Progenitor cell of endocrine pancreas (in vitro differentiated cells): ENCODE measurements at regions not wholly inside any gene's neighbourhood (a gene's known extent, or its start where the extent isn't known, plus 50 kb on each side); places are given as distances from the start of the nearest gene placed in this dataset.

Experiments used
- DNase-seq: peaks from one replicate; pipeline ENCODE4 v3.0.0; 2021; ENCODE audit warnings: low spot score; ENCODE audit not compliant: unreplicated experiment
- H3K27ac Mint-ChIP-seq: 2 replicates; pipeline ENCODE4 v1.8.0; 2021; ENCODE audit warnings: mild to moderate bottlenecking, moderate library complexity, mixed read lengths
- H3K27me3 Mint-ChIP-seq: 2 replicates; pipeline ENCODE4 v1.8.0; 2021; ENCODE audit warnings: mixed read lengths
- H3K36me3 Mint-ChIP-seq: 2 replicates; pipeline ENCODE4 v1.8.0; 2022; ENCODE audit warnings: mixed read lengths; ENCODE audit not compliant: insufficient read depth
- H3K4me1 Mint-ChIP-seq: 2 replicates; pipeline ENCODE4 v1.8.0; 2021; ENCODE audit warnings: low read depth, mixed read lengths
- H3K4me3 Mint-ChIP-seq: 2 replicates; pipeline ENCODE4 v1.8.0; 2021; ENCODE audit warnings: low read depth, mild to moderate bottlenecking, moderate library complexity, mixed read lengths
- H3K9me3 Mint-ChIP-seq: 2 replicates; pipeline ENCODE4 v1.8.0; 2021; ENCODE audit warnings: low read depth, mixed read lengths
- CTCF ChIP-seq: fragments of 200-600 bp; sonication (generic); IDR thresholded peaks from one replicate; pipeline ENCODE4 v1.5.0; 2021; ENCODE audit warnings: antibody characterized with exemption, mild to moderate bottlenecking; ENCODE audit not compliant: unreplicated experiment

DNA sequence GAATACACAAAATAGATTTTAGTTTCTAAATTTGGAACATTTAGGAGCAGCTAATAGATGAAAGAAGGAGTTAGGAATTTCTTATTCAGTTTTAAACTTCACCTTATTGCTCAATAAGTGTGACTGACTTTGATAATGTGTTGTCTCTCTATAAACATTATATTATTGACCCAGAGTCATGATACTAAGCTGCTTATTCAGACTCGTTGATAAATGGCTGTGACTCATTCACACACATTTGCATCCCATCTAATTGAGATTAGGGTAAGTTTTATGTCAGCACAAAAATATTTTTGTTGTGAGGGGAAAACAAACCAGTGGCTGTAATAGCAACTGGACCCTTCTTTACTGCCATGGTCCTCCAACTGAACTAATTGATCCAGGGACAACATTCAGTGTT is 137.6 kb downstream of the GOLIM4 start:
- no peaks in the 10 kb centered on the region for H3K27me3 Mint-ChIP-seq

DNA sequence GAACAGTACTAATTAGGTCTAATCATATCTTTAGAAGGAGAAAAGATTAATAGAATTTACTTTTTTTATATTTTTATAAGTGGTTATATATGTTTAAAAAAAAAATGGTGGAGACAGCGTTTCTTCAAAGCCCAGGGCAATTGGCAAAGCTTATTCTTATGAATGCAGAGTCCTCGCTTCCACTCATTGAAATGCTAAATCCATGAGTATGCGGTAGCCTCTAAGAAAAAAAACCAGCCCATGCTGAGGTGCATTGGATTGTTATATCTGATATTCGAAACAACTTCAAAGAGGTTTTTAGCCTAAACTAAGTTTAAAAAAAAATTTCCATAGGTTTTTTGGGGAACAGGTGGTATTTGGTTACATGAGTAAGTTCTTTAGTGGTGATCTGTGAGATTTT is 142.8 kb downstream of the GOLIM4 start:
- Mint-ChIP-seq H3K27me3 (no peaks in the 10 kb centered on the region), H3K9me3 (peaks cover 6% of the 10 kb centered on the region), H3K4me1 (no peaks in the 10 kb centered on the region), H3K27ac (no peak overlapping the region), H3K4me3 (no peak overlapping the region), H3K36me3 (no peaks in the 10 kb centered on the region)
- no peak for TF ChIP-seq CTCF
- no peak for DNase-seq

More for the DNA sequence above, 137.6 kb downstream of the GOLIM4 start:
- no peak for TF ChIP-seq CTCF
- no peaks in the 10 kb centered on the region for H3K9me3 Mint-ChIP-seq
- H3K4me1 Mint-ChIP-seq, result peaks cover 4% of the 10 kb centered on the region
- H3K4me3 Mint-ChIP-seq, result no peak overlapping the region
- DNase-seq, result no peak
- no peaks in the 10 kb centered on the region for H3K36me3 Mint-ChIP-seq
- H3K27ac Mint-ChIP-seq, result no peak overlapping the region

DNA sequence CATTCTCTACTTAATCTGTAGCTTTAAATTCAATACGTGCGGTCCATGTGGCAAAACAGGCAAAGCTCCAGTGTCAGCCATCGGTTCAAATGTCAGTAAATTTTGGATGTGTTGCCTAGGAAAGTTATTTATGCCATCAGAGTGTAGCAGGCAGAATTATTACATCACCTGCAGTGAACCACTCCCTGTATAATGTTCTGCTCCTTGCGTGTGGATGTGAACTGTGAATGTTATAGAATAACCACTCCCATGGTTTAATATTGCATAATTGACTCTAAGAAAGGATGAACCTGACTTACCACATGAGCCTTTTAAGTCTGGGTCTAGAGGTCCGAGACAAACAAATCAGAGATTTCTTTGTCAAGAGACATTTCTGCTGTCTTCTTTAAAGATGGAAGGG is 145.5 kb downstream of the GOLIM4 start:
- TF ChIP-seq CTCF, result no peak
- no peak overlapping the region for H3K27ac Mint-ChIP-seq
- no peak overlapping the region for H3K4me3 Mint-ChIP-seq
- H3K36me3 Mint-ChIP-seq, result no peaks in the 10 kb centered on the region
- peaks cover 11% of the 10 kb centered on the region for H3K9me3 Mint-ChIP-seq
- DNase-seq, result no peak
- no peaks in the 10 kb centered on the region for H3K4me1 Mint-ChIP-seq
- H3K27me3 Mint-ChIP-seq, result no peaks in the 10 kb centered on the region

GRCh38 chr3:167941234-167941995 is 154.3 kb downstream of the GOLIM4 start:
- H3K4me3 Mint-ChIP-seq, result no peak overlapping the region
- H3K27me3 Mint-ChIP-seq, result peaks cover 8% of the 10 kb centered on the region
- no peaks in the 10 kb centered on the region for H3K36me3 Mint-ChIP-seq
- no peak for DNase-seq
- H3K9me3 Mint-ChIP-seq, result peaks cover 3% of the 10 kb centered on the region
- TF ChIP-seq CTCF, result no peak
- H3K27ac Mint-ChIP-seq, result no peak overlapping the region
- peaks cover 2% of the 10 kb centered on the region for H3K4me1 Mint-ChIP-seq

DNA sequence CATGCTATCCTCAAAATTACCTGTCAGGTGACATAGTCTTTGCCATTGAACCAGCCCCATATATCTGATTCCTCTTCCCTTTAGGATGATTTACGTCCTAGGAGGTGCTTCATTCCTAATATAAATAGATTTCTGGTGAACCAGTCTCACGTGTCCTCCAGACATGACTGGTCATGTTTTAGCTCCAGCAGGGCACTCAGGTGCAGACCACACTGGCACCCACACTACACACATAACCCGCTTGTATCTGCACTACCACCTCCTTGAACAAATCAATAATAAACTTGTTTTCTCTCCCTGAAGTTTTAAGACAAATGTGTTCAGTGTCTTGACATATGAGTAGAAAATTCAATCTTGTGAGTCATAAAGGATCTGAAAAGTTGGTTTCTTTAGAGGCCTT is 155.5 kb downstream of the GOLIM4 start:
- H3K4me1 Mint-ChIP-seq, result peaks cover 5% of the 10 kb centered on the region
- TF ChIP-seq CTCF, result no peak
- no peak for DNase-seq
- H3K36me3 Mint-ChIP-seq, result no peaks in the 10 kb centered on the region
- no peak overlapping the region for H3K4me3 Mint-ChIP-seq
- peaks cover 3% of the 10 kb centered on the region for H3K9me3 Mint-ChIP-seq
- no peak overlapping the region for H3K27ac Mint-ChIP-seq
- H3K27me3 Mint-ChIP-seq, result peaks cover 8% of the 10 kb centered on the region
